ENCODE measurements at regions not wholly inside any gene's neighbourhood (a gene's known extent, or its start where the extent isn't known, plus 50 kb on each side); places are given as distances from the start of the nearest gene placed in this dataset.

GRCh38 chr4:59838236-59838635 is 1361.9 kb upstream of the ADGRL3 start:
- Histone ChIP-seq H3K79me1 (ENCODE audit: insufficient read depth, low read depth, low read length, poor library complexity, severe bottlenecking) (no peaks in the 10 kb centered on the region), H3K27me3 (ENCODE audit: insufficient read depth, low read length) (no peaks in the 10 kb centered on the region), H2AK5ac (ENCODE audit: insufficient read length, low read length) (no peak overlapping the region), H3T11ph (ENCODE audit: low read length) (no peak overlapping the region), H2BK120ac (ENCODE audit: low read depth, low read length, poor library complexity, severe bottlenecking) (no peak overlapping the region), H3K9me3 (ENCODE audit: control insufficient read depth, low read depth, low read length) (no peaks in the 10 kb centered on the region), H3K4ac (ENCODE audit: low read depth, low read length) (no peak overlapping the region), H2AFZ (ENCODE audit: low read length) (no peak overlapping the region), H4K5ac (ENCODE audit: insufficient read length, low read depth, low read length) (no peak overlapping the region), H3K23ac (ENCODE audit: insufficient read length, low read depth, low read length) (no peak overlapping the region), H3K4me2 (ENCODE audit: insufficient read depth, insufficient read length, low read length) (no peak overlapping the region), H3K18ac (ENCODE audit: insufficient read length, low read depth, low read length) (no peak overlapping the region), H3K27ac (ENCODE audit: insufficient read length, low read depth, low read length) (no peak overlapping the region), H4K91ac (ENCODE audit: insufficient read length, low read depth, low read length) (no peak overlapping the region), H2BK15ac (ENCODE audit: low read depth, low read length) (no peak overlapping the region), H3K4me1 (ENCODE audit: insufficient read depth, low read length) (no peaks in the 10 kb centered on the region), H4K8ac (replicated peaks; ENCODE audit: insufficient read length, low read depth, low read length) (no peak overlapping the region), H3K79me2 (ENCODE audit: insufficient read depth, low read length) (no peaks in the 10 kb centered on the region), H3K23me2 (ENCODE audit: insufficient read length, low read depth, low read length, poor library complexity, severe bottlenecking) (no peaks in the 10 kb centered on the region), H4K20me1 (ENCODE audit: control insufficient read depth, insufficient read depth, insufficient read length) (no peaks in the 10 kb centered on the region), H2BK12ac (ENCODE audit: insufficient read length, low read depth, low read length) (no peak overlapping the region), H2BK5ac (ENCODE audit: insufficient read length, low read length) (no peak overlapping the region), H3K56ac (ENCODE audit: insufficient read length, low read depth, low read length) (no peak overlapping the region), H2BK20ac (ENCODE audit: low read depth, low read length, poor library complexity, severe bottlenecking) (no peak overlapping the region), H3K9ac (ENCODE audit: extremely low read depth, insufficient read length, low read length) (no peak overlapping the region), H3K14ac (ENCODE audit: insufficient read depth, low read length) (no peak overlapping the region)
- Mint-ChIP-seq H3K9me3 (peaks cover 6 to 10% of the 10 kb centered on the region in 2 experiments; a peak in 4 of 5 replicates), H3K4me3 (no peak overlapping the region), H3K27ac (no peak overlapping the region), H3K4me1 (no peaks in the 10 kb centered on the region), H3K27me3 (ENCODE audit: low read depth) (no peaks in the 10 kb centered on the region), H3K36me3 (ENCODE audit: insufficient read depth in 1 of 3, low read depth in 3 of 3) (peaks cover 0 to 10% (median 0%) of the 10 kb centered on the region in 3 experiments; a peak in 1 of 7 replicates)
- no peak for TF ChIP-seq CTCF (conservative IDR thresholded peaks at IDR 0.05)
- WGBS (ENCODE audit: extremely low coverage, insufficient read length, low lambda C conversion rate) = no CpG with 5 or more reads among the region's 3 CpGs
- DNase-seq = no peak

Data from H9 (cell line).